ENCODE measurements at regions not wholly inside any gene's neighbourhood (a gene's known extent, or its start where the extent isn't known, plus 50 kb on each side); places are given as distances from the start of the nearest gene placed in this dataset.
"Not testable (repeated sequence)": the region's sequence is repeated elsewhere in the genome, so short reads cannot be mapped to it uniquely, and the experiment has no call there.

- not testable (repeated sequence) for TF ChIP-seq CTCF, POLR2A (IDR thresholded peaks at IDR 0.05)
Measured at GRCh38 chr15:22665711-22666110, 120.7 kb upstream of the NIPA1 start.
